AG20443 (cell line): ENCODE measurements at regions not wholly inside any gene's neighbourhood (a gene's known extent, or its start where the extent isn't known, plus 50 kb on each side); places are given as distances from the start of the nearest gene placed in this dataset.

Source experiments
- DNase-seq: peaks from one replicate; pipeline ENCODE4 v3.0.0; 2012; ENCODE audit warnings: low spot score, mixed read lengths

DNA sequence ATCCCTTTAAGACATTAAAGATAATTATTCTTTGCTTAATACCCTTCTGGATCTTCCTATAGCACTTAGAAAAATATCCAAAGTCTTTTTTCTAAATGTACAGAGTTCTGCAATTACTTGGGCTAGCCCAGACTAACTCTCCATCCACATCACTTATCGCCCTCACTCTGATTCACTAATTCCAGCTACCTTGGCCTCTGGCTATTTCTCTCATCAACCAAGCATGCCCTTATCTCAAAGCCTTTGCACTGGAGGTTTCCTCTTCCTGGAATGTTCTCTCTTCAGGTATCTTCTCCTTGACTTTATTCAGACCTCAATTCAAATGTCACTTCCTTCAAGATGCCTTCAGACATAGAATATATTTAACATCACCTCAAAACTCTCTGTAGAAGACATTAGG, 345.1 kb upstream of the SMIM31 start:
- no peak for DNase-seq

DNA sequence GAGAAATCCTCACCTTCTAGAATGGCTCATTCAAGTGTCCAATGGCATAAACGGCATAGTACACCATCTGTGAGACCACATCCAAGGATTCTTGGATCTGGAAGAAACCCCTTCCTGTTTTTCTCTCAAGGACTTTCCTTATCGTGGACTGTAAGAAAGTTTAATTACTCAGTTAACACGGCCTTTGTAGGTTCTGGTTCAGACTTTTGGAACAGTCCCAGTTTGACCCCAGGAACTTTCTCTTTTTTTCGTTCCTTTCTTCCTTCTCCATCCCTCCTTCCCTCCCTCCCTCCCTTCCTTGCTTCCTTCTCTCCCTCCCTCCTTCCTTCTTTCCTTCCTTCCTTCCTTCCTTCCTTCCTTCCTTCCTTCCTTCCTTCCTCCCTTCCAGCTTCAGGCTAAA, 343.5 kb upstream of the SMIM31 start:
- no peak for DNase-seq

DNA sequence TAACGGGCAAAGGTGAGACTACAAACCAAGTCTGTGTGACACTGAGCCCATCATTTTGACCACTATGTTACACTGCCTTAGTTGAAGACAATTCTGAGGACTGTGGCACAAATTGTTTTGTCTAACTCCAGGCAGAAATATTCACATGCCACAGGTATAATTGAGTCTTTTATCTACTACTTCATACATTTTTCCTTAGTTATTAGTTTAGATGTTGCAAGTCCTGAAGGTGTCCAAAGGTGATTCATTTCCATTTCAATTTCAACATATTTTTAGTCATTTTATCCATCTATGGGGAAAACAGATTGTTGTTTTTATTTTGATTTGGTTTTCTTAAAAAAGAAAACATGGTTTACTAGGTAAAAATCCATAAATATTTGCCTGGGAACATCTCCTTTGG, 341.7 kb upstream of the SMIM31 start:
- no peak for DNase-seq

DNA sequence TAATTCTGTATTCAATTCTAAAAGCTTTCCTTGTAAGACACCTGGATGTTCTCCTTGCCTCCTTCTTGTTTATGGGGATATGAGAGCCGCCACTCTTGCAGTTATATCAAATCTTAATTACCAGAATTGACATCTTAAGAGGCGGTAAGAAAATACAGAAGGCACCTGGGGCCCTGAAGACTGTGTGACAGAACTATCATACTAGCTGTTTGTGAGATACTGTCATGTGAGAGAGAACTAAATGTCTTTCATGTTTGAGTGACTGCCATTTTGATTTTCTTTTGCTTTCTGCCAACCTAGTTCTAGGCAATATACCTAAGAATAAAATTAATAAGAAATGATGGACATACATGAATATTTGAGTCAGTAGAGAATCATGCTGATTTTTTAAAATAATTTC, 340.2 kb upstream of the SMIM31 start:
- DNase-seq = no peak

DNA sequence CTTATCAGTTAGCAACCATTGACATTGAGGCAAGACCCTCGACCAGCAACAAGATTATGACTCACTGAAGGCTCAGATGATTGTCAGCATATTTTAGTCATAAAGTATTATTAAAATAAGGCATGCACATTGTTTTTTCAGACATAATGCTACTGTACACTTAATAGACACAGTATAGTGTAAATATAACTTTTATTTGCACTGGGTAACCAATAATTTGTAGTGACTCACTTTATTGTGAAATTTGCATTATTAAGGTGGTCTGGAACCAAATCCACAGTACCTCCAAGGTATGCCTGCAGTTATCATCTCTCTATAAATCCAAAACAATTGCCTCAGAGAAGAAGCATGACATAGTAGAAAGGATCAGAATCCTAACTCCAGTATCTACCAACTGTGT, 330.1 kb upstream of the SMIM31 start:
- DNase-seq = no peak

DNA sequence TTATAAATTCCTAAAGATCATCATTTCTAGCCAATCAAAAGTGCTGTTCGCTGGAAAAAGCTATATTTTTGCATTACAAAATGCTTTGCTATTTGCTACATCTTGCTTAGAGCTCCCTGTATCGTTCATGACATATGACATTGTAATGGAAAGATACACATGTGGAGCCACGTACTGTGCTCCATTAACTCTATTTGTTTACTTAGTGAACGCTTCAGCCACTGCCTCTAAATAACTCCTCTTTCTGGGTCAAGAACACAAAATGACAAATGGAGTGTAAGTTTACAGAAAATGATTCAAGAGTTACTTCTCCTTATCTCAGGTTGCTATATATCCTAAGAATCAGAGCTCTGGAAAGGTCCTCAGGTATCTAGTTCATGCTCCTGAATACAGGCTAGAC, 329.1 kb upstream of the SMIM31 start:
- DNase-seq = no peak

DNA sequence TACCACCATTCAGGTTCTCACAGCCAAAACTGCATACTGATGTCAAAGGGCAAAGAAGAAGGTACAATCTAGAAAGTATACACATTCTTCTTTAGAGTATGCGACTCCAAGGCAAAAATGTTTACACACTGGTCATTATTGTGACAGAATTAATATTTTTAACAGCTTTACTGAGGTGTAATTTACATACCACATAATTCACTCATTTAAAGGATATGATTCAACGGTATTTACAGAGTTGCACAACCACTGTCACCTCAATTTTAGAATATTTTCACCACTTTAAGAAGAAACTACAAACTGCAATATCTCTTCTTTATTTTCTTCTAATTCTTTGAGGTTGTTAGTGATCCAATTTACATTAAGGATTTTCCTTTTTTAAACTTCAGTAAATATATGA, 325.4 kb upstream of the SMIM31 start:
- DNase-seq = no peak

DNA sequence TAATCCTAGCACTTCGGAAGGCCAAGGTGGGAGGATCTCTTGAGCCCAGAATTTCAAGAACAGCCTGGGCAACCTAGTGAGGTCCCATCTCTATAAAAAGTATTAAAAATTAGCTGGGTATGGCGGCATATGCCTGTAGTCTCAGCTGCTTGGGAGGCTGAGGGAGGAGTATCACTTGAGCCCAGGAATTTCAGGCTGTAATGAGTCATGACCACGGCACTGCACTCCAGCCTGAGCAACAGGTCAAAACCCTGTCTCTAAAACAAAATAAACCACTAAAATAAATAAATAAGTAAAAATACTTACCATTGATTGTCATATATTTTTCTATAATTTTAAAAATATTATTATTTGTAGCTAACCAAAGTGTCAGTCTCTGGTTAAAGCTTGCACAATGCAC, 315.6 kb upstream of the SMIM31 start:
- DNase-seq = no peak

DNA sequence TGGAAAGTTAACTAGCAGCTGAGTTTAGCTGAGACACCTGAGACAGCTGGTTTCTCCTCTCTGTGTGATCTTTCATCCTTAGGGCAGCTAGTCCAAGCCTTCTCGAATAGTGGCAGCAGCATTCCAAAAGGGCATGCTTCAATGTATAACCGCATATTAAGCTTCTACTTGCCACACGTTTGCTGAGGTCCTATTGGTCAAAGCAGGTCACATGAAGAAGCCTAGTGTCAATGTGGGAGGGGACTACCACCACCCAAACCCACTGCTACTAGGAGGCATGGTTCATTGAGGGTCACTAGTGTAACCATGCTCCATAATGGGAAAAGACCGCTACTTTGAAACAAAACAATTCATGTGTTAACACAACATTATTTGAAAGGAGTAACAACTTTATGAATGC, 314.9 kb upstream of the SMIM31 start:
- no peak for DNase-seq

DNA sequence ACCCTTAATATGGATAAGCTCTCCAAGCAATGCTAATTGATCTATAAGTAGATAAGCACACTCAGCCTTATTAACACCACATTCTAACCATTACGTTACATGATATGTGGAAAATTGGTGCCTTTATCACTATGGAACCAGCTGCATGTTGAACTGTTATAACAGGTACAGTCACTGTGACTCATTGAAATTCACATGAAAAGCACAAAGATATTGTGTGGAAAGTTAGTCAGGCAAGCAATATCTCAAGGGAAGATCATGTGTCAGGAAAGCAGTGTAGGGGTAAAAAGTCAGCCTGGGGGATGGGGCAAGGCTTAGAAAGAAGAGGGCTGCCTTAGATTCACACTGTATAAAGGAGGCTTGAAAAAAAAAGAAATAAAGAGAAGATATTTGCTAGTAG, 313.7 kb upstream of the SMIM31 start:
- no peak for DNase-seq

DNA sequence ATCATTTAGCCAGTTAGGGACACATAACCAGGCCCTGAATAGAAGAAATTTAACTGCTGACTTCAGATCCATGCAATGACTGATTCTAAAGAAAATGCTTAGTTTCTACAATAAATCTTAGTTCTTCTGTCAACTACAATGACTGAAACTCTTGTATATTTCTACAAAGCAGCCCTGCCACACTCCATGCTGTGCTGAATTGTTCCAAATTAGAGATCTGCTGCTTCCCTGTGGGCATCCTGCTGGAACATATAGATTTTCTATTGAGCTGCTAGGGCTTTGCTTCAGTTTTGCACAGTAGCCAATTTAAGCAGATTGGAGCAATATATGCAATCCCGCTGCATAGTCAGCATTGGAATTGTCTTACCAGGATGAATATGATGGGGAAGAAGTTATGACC, 312.8 kb upstream of the SMIM31 start:
- DNase-seq = no peak

DNA sequence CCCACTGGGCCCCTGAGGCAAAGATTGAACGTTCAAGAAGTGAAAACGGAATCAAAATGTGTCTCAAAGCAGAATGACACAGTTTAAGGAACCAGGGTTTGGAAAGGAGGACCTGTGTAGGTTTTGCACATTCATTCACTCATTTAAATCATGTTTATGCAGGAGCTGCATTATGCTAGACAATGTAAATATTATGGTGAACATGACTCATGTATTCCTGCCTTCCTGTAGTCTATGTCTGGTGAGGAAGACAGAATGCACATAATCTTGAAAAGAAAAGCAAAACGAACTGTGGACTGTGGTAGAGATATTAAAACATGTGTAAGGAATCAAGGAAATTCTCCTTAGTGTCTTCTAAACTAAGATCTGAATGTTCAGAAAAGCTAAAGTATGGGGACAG, 311.8 kb upstream of the SMIM31 start:
- DNase-seq = no peak

DNA sequence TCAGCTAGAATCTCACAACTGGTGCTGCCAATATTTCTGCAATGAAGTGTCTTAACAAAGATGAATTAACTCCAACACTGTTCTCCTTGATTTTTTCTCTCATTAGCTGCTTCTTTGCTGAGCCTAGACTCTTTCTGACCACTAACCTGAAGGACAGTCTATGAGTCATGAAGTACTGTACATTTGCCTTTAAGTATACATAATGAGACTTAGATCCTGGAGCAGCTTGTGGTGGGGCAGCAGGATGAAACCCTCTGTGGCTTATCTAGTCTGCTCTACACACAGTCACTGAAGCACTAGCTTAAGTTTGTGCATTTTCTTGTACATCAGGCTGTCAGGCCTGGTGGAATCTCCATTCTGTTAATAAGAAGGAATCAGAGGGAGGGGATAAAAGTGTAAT, 307.4 kb upstream of the SMIM31 start:
- DNase-seq = no peak

DNA sequence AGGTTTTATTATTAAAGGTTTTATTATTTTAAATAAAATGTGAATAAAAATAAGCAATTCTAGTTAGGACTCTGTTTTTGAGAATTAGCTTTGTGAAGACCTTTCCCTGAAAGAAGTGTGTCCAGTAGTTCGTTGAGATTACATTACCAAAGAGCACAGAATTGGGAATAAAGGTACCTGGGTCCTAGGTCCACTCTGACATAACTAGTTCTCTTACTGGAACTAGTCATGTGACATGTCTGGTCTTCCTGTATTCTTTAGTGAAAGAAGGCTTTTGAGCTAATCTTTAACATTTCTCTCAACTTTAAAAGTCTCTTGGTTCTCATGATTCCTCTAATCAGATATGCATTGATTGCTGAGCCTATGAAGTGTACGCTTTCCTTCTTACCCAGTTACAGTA, 292.0 kb upstream of the SMIM31 start:
- no peak for DNase-seq

DNA sequence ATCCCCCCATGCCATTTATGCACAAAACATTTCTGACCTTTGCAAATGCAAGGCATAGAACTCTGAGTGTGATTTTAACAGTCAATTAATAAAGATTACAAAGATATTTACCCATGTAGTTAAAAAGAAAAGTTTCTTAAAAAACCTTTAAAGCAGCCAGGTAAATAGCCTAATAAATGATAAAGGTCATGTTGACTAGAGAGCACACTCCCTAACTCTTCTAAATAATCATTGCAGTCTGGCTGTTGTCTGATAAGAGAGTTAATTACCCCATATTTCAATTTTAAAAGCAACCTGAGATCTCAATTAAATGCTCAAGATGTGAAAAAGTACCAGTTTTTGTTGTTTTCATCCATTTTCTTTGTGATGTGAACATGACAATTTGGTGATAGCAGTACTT, 291.5 kb upstream of the SMIM31 start:
- no peak for DNase-seq

DNA sequence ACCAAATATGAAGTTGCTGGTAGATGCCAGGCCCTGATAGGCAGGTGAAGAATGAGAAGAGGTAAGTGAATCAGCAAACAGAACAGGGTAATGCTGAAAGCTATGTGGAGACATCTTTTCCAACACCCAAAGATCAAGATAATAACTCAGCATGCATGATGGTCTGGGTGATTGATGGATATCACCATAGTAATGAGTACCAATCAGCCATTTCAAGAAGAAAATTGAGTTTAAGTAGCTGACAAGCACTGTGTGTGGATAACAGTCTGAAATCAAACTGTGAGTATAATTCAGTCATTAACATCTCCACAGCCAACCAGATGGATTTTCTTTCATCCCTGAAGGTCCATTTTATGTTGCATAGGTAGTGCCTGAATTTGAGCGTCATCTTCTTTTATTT, 289.6 kb upstream of the SMIM31 start:
- no peak for DNase-seq

DNA sequence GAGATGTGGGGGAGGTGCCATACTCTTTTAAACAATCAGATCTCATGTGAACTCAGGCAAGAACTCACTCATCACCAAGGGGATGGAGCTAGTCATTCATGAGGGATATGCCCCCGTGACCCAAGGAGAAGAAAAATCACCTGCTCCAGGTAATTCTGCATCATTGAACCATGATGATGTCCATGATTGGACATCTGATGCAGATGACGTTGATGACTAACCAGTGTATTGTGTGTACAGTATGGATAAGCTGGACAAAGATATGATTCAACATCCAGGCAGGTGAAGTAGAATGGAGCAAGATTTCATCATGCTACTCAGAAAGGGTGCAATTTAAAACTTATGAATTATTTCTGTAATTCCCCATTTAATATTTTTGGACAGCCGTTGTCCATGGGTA, 286.4 kb upstream of the SMIM31 start:
- no peak for DNase-seq

DNA sequence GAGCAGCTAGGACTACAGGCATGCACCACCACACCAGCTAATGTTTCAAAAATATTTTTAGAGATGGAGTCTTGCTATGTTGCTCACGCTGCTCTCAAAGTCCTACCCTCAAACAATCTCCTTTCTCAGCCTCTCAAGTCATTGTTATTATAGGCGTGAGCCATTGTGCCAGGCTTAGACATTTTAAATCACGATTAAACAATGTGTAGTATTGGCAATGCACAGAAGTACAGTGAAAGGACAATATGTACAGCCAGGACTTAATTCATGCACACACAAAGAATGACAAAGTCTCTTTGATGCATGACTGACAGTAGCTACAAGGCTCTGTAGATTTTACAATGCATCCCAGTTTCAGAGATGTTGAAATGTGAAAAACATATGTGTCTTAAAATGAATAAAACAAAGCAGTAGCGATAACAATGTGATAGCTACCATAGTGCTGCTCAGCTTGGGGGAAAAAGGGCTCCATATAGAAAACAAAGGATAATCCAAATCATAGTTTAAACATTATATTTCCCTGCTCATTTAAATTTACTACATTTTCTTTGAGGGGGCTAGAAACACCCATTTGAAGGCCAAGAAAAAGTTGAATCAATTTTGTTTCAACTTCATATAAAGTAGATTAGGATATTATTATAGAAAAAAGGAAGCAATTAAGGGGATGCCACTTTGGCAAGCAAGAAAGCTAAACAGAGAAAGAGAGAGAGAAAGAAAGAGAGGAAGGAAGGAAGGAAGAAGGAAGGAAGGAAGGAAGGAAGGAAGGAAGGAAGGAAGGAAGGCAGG, 272.4 kb upstream of the SMIM31 start:
- no peak for DNase-seq

DNA sequence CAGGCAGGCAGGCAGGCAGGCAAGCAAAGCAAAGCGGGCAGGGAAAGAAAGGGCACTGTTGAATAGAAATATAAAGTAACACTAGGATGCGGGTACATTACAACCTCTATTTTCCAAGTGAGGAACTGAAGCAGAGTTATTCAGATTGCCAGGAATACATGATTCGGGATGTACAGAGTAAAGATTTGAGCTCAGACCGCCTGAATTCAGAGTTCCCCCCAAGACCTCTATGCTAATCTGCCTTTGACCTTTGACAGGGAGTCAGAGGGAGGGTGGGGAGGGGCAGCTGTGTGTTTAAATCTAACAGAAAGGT, 271.9 kb upstream of the SMIM31 start:
- no peak for DNase-seq

DNA sequence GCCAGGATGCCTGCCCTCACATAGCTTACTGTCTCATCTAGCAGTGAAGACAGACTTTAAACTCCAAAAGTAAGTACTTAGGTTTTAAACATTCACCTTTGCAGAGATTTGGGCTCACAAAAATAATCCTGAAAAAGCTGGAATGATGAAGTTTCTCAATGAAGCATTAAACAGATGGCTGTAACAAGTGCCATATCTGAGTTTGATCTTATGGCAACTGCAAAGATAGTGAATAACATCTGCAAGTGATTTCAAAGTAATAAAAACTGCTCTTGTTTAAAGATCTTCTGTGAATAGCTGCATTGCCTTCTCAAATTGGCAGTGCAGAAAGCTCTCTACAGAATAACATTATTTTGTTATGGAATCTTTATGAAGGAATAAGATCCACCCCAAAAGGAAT, 271.2 kb upstream of the SMIM31 start:
- no peak for DNase-seq

DNA sequence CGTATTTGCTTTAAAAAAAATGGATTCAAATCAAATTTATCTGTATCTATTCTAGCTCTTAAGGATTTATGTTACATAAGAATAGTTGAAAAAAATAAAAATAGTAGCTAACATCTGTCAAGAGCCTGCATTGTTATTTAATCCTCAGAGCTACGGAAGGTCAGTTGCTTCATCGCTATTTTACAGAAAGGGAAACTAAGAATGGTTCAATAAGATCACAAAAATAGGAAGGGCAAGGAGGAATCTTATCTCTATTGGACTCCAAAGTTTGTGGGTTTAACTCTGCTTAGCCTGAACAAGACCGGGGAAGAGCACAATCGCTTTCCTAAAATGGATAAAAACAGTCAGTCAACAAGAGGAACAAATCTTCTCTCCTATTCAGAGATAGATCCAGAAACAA, 270.2 kb upstream of the SMIM31 start:
- no peak for DNase-seq

DNA sequence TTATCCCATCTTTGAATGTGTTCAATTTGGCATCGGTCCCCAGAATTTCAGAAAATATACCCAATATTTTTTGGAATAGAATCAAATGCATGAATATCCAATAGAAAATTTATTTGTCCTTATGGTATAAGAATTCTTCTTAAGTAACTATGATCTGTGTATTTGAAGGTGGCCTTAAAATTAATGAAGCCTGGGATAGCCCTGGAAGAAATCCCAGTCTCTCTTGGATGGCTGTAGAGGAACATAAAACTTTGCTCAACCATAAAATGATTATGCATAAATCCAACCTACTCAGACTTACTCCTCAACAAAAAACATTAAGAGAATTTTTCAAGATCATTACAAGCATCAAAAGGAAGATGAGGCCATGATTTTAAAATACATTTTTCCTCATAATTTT, 269.4 kb upstream of the SMIM31 start:
- DNase-seq = no peak

DNA sequence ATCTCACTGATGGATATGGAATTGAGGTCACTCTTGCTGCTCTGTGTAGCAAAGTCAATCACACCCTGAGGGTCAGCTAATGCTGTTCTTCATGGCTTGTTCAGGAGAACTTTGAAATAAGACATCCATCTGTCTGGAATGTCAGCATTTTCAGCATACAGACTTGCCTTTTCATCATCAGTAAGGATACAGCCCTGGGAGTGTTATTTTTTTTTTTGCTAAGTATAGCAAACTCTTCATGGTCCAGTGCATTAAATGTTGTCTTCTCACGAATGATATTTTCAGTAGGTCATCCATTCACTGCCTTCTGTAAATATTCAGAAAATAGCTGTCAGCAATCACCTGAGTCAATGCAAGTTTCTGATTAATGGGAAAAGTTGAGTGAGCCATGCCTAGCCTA, 268.8 kb upstream of the SMIM31 start:
- DNase-seq = no peak

DNA sequence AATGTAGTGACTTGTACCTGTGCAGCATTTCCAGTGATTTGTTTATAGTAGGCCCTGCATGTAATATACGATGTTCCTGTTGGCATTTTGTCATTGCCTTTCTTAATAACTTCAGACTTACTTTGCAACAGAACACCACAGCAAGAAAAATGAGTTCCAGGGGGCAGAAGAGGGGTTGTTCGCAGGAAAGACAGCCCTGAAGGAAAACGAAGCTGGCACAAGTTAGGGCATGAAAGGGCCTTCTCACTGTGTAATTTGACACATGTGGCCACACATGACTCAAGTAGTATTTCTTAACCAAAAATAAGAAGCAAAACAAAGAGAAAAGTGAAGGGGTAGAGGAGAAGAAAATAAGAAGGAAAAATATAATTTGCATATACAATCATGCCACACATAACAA, 265.8 kb upstream of the SMIM31 start:
- DNase-seq = no peak

DNA sequence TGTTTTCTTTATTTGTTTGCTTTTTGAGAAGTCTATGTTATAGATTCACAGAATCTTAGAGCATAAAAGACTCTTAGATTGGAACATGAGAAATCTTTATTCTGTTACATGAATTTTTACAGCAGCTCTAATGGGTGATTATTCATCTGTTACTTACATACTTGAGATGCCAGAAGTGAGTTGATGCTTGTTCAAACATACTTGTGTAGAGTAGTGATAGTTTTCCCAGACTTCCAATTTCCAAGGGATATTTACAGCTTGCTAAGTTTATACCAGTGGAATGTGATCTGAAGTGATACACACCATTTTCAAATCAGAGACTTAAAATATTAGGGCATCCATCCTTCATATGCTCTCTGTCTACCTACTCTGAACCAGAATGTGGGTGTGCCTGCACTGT, 252.9 kb upstream of the SMIM31 start:
- no peak for DNase-seq
